ENCODE measurements at regions not wholly inside any gene's neighbourhood (a gene's known extent, or its start where the extent isn't known, plus 50 kb on each side); places are given as distances from the start of the nearest gene placed in this dataset.

DNA sequence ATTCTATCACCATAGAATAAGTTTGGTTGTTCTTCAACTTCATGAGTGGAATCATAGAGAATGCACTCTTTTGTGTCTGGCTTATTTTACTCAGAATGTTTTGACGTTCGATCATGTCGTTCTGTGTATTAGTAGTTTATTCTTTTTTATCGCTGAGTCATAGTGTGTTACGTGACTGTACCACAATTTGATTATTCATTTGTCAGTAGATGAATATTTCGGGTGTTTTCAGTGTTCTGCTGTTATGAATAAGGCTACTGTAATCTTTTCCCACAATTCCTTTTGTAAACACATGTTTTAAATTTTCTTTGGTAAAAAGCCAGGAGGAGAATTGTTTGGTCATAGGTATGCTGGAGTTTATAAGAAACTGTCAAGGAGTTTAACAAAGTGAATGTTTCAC lies 279.9 kb upstream of the B3GAT1 start:
- DNase-seq (ENCODE audit: low read depth), result no peak

DNA sequence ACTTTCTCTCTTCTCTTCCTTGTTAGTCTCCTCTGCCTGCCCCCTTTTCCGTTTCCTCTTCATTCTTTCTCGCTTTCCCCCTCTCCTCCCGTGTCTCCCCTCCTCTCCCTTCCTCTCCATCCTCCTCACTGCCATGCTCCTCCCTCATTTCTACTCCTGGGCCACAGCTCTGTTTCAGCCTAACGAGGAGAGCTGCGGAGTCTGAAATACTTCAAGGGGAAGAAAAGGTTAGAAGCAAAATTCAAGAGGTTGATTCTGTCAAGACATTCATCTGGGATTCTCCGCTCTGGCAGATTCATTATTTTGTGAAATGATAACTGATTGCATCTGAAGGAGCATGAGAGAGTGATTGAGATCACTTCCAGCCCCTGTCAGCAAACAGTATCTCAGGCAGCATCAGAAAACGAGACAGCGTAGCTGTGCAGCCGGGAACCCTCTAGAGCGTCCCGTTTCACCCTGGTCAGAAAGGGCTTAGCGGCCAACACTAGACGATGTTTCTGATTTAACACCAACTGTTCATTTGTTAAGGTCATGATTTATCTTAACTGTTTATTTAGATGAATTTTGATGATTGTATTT lies 279.3 kb upstream of the B3GAT1 start:
- no peak for DNase-seq (ENCODE audit: low read depth)

- no peak for DNase-seq (ENCODE audit: low read depth)
These were observed 277.8 kb upstream of the B3GAT1 start for GRCh38 chr11:134689886-134690285.

GRCh38 chr11:134687548-134687947 lies 275.5 kb upstream of the B3GAT1 start:
- no peak for DNase-seq (ENCODE audit: low read depth)

GRCh38 chr11:134686460-134687061 lies 274.5 kb upstream of the B3GAT1 start:
- no peak for DNase-seq (ENCODE audit: low read depth)

DNA sequence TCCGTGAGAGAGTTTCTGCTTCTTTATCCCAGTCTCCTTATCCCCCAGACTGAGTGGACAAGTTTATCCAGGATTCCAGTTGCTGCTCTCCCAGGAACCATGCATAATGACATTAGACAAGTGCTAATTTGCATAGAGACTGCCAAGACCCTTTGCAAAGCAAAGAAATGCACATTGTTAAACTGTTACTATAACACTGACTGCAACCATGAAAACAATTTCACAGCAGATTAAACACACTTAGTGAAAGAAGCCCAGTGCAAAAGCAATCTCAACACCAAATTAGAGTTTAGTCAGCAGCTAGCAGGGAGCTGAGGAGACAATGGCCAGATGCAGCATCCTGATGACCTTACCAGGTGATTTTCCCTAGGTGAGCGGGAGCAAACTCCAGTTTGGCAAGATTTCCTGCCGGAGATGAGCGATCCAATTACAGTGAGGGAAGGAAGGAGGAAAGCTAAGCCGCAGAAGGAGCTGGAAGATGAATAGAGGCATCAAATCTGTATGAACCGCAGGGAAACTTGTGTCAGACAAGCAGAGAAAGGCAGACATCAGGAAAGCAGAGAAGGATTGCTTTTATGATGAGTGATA lies 273.8 kb upstream of the B3GAT1 start:
- DNase-seq (ENCODE audit: low read depth), result no peak

GRCh38 chr11:134684576-134684975 lies 272.5 kb upstream of the B3GAT1 start:
- no peak for DNase-seq (ENCODE audit: low read depth)

GRCh38 chr11:134683860-134684259 lies 271.8 kb upstream of the B3GAT1 start:
- no peak for DNase-seq (ENCODE audit: low read depth)

DNA sequence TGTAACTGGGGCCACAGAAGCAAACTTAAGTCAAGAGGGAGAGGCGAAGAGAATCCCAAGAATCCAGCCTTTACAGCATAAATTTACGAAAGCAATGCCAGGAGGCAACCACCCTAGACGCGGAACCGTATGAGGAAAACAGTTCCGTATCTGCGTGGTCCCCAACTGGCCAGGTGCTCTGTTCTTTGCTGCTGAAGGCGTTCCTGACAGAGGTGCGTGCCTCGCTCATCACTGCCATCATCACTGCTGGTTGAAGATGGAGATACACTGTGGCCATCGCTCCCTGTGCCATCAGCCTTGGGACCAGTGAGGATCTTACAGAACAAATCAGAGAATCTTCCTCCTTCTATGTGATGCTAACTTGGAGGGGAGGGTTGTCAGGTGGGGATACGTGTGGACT lies 270.5 kb upstream of the B3GAT1 start:
- no peak for DNase-seq (ENCODE audit: low read depth)

- DNase-seq (ENCODE audit: low read depth), result no peak
These were observed 267.6 kb upstream of the B3GAT1 start for GRCh38 chr11:134679592-134679991.

GRCh38 chr11:134678744-134679143 lies 266.7 kb upstream of the B3GAT1 start:
- no peak for DNase-seq (ENCODE audit: low read depth)

DNA sequence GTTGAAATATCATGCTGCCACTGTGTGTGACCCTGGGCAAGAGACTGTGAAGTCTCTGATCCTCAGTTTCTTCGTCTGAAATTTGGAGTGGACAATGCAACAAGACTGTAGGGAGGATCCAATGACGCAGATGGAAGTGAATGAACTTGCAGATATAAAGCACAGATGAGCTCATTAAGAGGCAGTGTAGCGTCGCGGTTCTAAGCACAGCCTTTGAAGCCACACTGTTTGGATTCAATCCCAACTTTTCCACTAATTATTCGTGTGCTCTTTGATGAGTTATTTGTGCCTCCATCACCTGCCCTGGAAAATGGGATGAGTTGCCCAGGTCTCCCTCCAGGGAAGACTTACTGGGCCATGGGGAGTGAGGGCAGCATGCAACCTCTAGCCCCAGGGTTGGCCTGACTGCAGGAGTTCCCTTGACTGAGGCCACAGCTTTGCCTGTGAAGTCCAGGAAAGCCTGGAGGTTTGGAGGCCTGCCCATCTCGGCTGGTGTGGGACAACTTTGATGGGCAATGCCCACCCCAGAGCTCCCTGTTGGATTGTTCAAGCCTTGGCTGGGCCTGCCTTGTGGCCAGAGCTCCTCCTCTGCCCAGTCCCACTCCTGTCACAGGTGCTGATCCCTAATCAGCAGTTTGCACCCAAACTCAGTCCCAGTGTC lies 266.0 kb upstream of the B3GAT1 start:
- DNase-seq (ENCODE audit: low read depth), result no peak

DNA sequence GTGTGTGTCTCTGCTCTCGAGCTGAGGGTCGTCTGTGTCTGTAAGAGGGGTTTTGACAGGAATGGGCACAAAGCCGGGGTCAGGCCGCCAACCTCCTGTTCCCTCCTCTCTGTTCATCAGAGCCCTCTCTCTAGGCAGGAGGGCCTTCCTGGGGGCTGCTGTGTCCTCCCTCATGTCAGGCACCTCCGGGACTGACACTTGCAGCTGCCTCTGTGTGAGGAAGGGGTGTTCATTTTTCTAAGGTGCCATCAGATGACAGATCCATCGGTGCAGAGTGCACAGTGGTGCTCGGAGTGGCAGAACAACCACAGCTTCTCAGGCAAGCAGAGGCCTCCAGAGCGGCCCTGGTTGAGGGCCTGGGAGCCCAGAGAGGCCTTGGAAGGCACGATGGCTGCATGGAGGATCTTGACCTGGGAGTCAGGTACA lies 265.4 kb upstream of the B3GAT1 start:
- no peak for DNase-seq (ENCODE audit: low read depth)

- DNase-seq (ENCODE audit: low read depth), result no peak
These were observed 264.7 kb upstream of the B3GAT1 start for GRCh38 chr11:134676516-134677287.

GRCh38 chr11:134675983-134676382 lies 263.9 kb upstream of the B3GAT1 start:
- DNase-seq (ENCODE audit: low read depth), result no peak

GRCh38 chr11:134674974-134675373 lies 262.9 kb upstream of the B3GAT1 start:
- DNase-seq (ENCODE audit: low read depth), result no peak

GRCh38 chr11:134670961-134671370 lies 258.9 kb upstream of the B3GAT1 start:
- no peak for DNase-seq (ENCODE audit: low read depth)

GRCh38 chr11:134670247-134670782 lies 258.3 kb upstream of the B3GAT1 start:
- no peak for DNase-seq (ENCODE audit: low read depth)

- no peak for DNase-seq (ENCODE audit: low read depth)
These were observed 257.8 kb upstream of the B3GAT1 start for GRCh38 chr11:134669796-134670195.

- no peak for DNase-seq (ENCODE audit: low read depth)
These were observed 256.8 kb upstream of the B3GAT1 start for GRCh38 chr11:134668796-134669195.

DNA sequence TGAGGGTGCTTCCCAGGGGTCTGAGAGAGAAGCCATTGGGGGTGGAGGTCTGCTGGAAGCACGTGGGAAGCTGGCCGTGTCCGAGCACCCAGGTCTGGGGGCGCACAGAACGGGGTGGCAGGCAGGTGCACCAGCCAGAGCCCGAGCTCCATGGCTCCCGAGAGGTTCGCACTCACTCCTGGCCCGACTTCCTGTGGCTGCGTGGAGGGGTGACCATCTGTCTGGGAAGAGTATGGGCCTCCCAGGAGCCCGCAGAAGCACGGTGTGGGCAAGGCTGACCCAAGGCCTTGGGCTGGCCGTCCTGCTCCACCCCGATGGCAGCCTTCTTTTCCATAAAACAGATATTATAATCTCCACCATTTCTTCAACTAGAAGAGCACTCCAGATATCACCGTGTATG lies 256.0 kb upstream of the B3GAT1 start:
- no peak for DNase-seq (ENCODE audit: low read depth)

- DNase-seq (ENCODE audit: low read depth), result no peak
These were observed 255.5 kb upstream of the B3GAT1 start for GRCh38 chr11:134667505-134667904.

Measured in forelimb muscle (tissue), 1 donor.